Muscle layer of colon (tissue), 2 donors: ENCODE measurements at regions not wholly inside any gene's neighbourhood (a gene's known extent, or its start where the extent isn't known, plus 50 kb on each side); places are given as distances from the start of the nearest gene placed in this dataset.

Source experiments
- H3K27ac ChIP-seq: one replicate; pipeline ENCODE4 v1.7.0; 2013; ENCODE audit warnings: low read depth, mild to moderate bottlenecking, low read length, moderate library complexity
- H3K27me3 ChIP-seq, 2 donors: one replicate each; pipeline ENCODE4 v1.7.0; 2013; ENCODE audit warnings: low read length in 2 of 2, mild to moderate bottlenecking in 2 of 2; ENCODE audit not compliant: insufficient read depth in 2 of 2, control insufficient read depth in 1 of 2
- H3K36me3 ChIP-seq: one replicate; pipeline ENCODE4 v1.7.0; 2013; ENCODE audit warnings: mild to moderate bottlenecking, low read length; ENCODE audit not compliant: insufficient read depth
- H3K4me1 ChIP-seq: one replicate; pipeline ENCODE4 v1.7.0; 2013; ENCODE audit warnings: mild to moderate bottlenecking, low read length; ENCODE audit not compliant: insufficient read depth
- H3K4me3 ChIP-seq, 2 donors: one replicate each; pipeline ENCODE4 v1.7.0; 2013; ENCODE audit warnings: low read length in 2 of 2, low read depth in 1 of 2, mild to moderate bottlenecking in 1 of 2, moderate library complexity in 1 of 2
- H3K9ac ChIP-seq: one replicate; pipeline ENCODE4 v1.7.0; 2013; ENCODE audit warnings: low read length
- H3K9me3 ChIP-seq: one replicate; pipeline ENCODE4 v1.7.0; 2013; ENCODE audit warnings: mild to moderate bottlenecking, low read length
- donor health status: abdominal sarcoma.
- donor health status: Adenocarcinoma of cecum.

- Histone ChIP-seq H3K27ac (no peak overlapping the region), H3K4me3 (no peak overlapping the region), H3K9me3 (no peaks in the 10 kb centered on the region), H3K4me1 (peaks cover 6% of the 10 kb centered on the region), H3K27me3 (no peaks in the 10 kb centered on the region), H3K9ac (no peak overlapping the region), H3K36me3 (no peaks in the 10 kb centered on the region)
These were observed 1868.8 kb upstream of the CELF4 start for GRCh38 chr18:39434223-39434920.

- no peaks in the 10 kb centered on the region for H3K27me3 ChIP-seq
- H3K27ac ChIP-seq, result no peak overlapping the region
- no peak overlapping the region for H3K4me3 ChIP-seq
These were observed 1859.7 kb upstream of the CELF4 start for GRCh38 chr18:39425172-39425850.

GRCh38 chr18:39424261-39424660 is 1858.7 kb upstream of the CELF4 start:
- Histone ChIP-seq H3K9ac (no peak overlapping the region), H3K9me3 (no peaks in the 10 kb centered on the region), H3K4me1 (no peaks in the 10 kb centered on the region), H3K27ac (no peak overlapping the region), H3K36me3 (no peaks in the 10 kb centered on the region), H3K4me3 (no peak overlapping the region), H3K27me3 (no peaks in the 10 kb centered on the region)

More at GRCh38 chr18:39425172-39425850, 1859.7 kb upstream of the CELF4 start:
- Histone ChIP-seq H3K4me1 (no peaks in the 10 kb centered on the region), H3K9me3 (no peaks in the 10 kb centered on the region), H3K36me3 (no peaks in the 10 kb centered on the region), H3K9ac (no peak overlapping the region)

GRCh38 chr18:39421276-39421675 is 1855.7 kb upstream of the CELF4 start:
- Histone ChIP-seq H3K27ac (no peak overlapping the region), H3K9me3 (no peaks in the 10 kb centered on the region), H3K27me3 (no peaks in the 10 kb centered on the region), H3K4me3 (no peak overlapping the region), H3K9ac (no peak overlapping the region), H3K4me1 (no peaks in the 10 kb centered on the region), H3K36me3 (no peaks in the 10 kb centered on the region)

GRCh38 chr18:39419315-39419714 is 1853.7 kb upstream of the CELF4 start:
- Histone ChIP-seq H3K36me3 (no peaks in the 10 kb centered on the region), H3K27me3 (no peaks in the 10 kb centered on the region), H3K9me3 (no peaks in the 10 kb centered on the region), H3K4me3 (no peak overlapping the region), H3K4me1 (no peaks in the 10 kb centered on the region), H3K9ac (no peak overlapping the region), H3K27ac (no peak overlapping the region)

GRCh38 chr18:39415471-39415870 is 1849.9 kb upstream of the CELF4 start:
- H3K9me3 ChIP-seq, result no peaks in the 10 kb centered on the region
- H3K9ac ChIP-seq, result no peak overlapping the region
- H3K27me3 ChIP-seq, result no peaks in the 10 kb centered on the region
- H3K36me3 ChIP-seq, result no peaks in the 10 kb centered on the region
- no peak overlapping the region for H3K27ac ChIP-seq
- no peaks in the 10 kb centered on the region for H3K4me1 ChIP-seq
- no peak overlapping the region for H3K4me3 ChIP-seq

GRCh38 chr18:39414009-39414700 is 1848.6 kb upstream of the CELF4 start:
- Histone ChIP-seq H3K4me3 (no peak overlapping the region), H3K27ac (no peak overlapping the region), H3K9ac (no peak overlapping the region), H3K9me3 (no peaks in the 10 kb centered on the region), H3K36me3 (no peaks in the 10 kb centered on the region), H3K4me1 (no peaks in the 10 kb centered on the region), H3K27me3 (no peaks in the 10 kb centered on the region)

- Histone ChIP-seq H3K27ac (no peak overlapping the region), H3K27me3 (no peaks in the 10 kb centered on the region), H3K9ac (no peak overlapping the region), H3K36me3 (no peaks in the 10 kb centered on the region), H3K9me3 (no peaks in the 10 kb centered on the region), H3K4me1 (no peaks in the 10 kb centered on the region), H3K4me3 (no peak overlapping the region)
These were observed 1841.3 kb upstream of the CELF4 start for GRCh38 chr18:39406941-39407340.

GRCh38 chr18:39403121-39403520 is 1837.5 kb upstream of the CELF4 start:
- no peaks in the 10 kb centered on the region for H3K9me3 ChIP-seq
- H3K9ac ChIP-seq, result no peak overlapping the region
- H3K4me1 ChIP-seq, result no peaks in the 10 kb centered on the region
- H3K4me3 ChIP-seq, result no peak overlapping the region
- H3K27ac ChIP-seq, result no peak overlapping the region
- H3K36me3 ChIP-seq, result no peaks in the 10 kb centered on the region
- H3K27me3 ChIP-seq, result no peaks in the 10 kb centered on the region

- H3K36me3 ChIP-seq, result no peaks in the 10 kb centered on the region
- H3K4me1 ChIP-seq, result no peaks in the 10 kb centered on the region
- no peak overlapping the region for H3K4me3 ChIP-seq
- no peak overlapping the region for H3K27ac ChIP-seq
- H3K9ac ChIP-seq, result no peak overlapping the region
- H3K9me3 ChIP-seq, result no peaks in the 10 kb centered on the region
- H3K27me3 ChIP-seq, result no peaks in the 10 kb centered on the region
These were observed 1834.1 kb upstream of the CELF4 start for GRCh38 chr18:39399662-39400061.

- Histone ChIP-seq H3K36me3 (no peaks in the 10 kb centered on the region), H3K9me3 (no peaks in the 10 kb centered on the region), H3K4me3 (no peak overlapping the region), H3K4me1 (no peaks in the 10 kb centered on the region), H3K27ac (no peak overlapping the region), H3K9ac (no peak overlapping the region), H3K27me3 (no peaks in the 10 kb centered on the region)
These were observed 1830.6 kb upstream of the CELF4 start for GRCh38 chr18:39396168-39396567.
